ENCODE measurements at regions not wholly inside any gene's neighbourhood (a gene's known extent, or its start where the extent isn't known, plus 50 kb on each side); places are given as distances from the start of the nearest gene placed in this dataset.

DNA sequence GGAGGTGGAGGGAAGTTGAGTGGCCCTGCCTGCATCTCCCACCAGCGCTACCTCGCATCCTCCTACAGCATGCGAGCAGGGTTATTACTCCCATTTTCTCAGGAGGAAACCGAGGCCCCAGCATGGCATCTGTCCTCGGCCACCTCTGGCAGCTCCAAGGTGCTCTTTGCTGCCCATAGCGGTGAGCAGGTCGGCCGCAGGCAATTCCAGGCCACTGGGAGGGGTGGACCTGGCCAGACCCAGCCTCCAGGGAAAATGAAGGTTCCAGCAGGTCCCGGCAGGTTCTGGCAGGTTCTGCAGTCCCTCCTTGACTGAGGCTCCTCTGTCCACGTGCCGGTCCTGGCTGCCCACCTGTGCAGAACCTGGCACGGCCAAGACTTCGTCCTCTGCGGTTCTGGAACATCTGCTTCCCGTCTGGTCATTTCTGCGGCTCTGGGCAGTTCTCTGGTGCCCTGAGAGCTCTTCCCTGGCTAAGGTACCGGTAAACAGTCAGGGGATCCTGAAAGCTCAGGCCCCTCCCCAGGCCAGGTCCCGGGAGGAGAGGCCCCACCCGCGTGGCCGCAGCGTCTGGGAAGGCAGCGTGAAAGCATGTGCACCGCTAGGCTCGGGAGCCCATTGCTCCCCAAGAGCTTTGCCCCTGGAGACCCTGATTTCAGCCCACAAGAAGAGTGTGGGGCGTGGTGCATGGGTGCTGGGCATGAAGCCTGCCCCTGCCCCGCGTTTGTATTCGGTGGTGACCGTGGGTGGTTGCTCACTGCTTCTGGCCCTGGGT lies 112.0 kb upstream of the ADRA2C start (continued):
- TF ChIP-seq, protein P1, sequence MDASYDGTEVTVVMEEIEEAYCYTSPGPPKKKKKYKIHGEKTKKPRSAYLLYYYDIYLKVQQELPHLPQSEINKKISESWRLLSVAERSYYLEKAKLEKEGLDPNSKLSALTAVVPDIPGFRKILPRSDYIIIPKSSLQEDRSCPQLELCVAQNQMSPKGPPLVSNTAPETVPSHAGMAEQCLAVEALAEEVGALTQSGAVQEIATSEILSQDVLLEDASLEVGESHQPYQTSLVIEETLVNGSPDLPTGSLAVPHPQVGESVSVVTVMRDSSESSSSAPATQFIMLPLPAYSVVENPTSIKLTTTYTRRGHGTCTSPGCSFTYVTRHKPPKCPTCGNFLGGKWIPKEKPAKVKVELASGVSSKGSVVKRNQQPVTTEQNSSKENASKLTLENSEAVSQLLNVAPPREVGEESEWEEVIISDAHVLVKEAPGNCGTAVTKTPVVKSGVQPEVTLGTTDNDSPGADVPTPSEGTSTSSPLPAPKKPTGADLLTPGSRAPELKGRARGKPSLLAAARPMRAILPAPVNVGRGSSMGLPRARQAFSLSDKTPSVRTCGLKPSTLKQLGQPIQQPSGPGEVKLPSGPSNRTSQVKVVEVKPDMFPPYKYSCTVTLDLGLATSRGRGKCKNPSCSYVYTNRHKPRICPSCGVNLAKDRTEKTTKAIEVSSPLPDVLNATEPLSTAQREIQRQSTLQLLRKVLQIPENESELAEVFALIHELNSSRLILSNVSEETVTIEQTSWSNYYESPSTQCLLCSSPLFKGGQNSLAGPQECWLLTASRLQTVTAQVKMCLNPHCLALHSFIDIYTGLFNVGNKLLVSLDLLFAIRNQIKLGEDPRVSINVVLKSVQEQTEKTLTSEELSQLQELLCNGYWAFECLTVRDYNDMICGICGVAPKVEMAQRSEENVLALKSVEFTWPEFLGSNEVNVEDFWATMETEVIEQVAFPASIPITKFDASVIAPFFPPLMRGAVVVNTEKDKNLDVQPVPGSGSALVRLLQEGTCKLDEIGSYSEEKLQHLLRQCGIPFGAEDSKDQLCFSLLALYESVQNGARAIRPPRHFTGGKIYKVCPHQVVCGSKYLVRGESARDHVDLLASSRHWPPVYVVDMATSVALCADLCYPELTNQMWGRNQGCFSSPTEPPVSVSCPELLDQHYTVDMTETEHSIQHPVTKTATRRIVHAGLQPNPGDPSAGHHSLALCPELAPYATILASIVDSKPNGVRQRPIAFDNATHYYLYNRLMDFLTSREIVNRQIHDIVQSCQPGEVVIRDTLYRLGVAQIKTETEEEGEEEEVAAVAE (CRISPR knock-in tag; IDR thresholded peaks at IDR 0.05; ENCODE audit: borderline replicate concordance), result no peak
- TF ChIP-seq ARNT (IDR thresholded peaks at IDR 0.05), result no peak
- TF ChIP-seq ZNF780A (CRISPR knock-in tag; IDR thresholded peaks at IDR 0.05), result no peak
- no peak for TF ChIP-seq ATF1 (CRISPR knock-in tag; IDR thresholded peaks at IDR 0.05)
- no peak for TF ChIP-seq MAFF (IDR thresholded peaks at IDR 0.05; ENCODE audit: low read depth, low read length)
- TF ChIP-seq, protein P2, sequence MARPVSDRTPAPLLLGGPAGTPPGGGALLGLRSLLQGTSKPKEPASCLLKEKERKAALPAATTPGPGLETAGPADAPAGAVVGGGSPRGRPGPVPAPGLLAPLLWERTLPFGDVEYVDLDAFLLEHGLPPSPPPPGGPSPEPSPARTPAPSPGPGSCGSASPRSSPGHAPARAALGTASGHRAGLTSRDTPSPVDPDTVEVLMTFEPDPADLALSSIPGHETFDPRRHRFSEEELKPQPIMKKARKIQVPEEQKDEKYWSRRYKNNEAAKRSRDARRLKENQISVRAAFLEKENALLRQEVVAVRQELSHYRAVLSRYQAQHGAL (CRISPR knock-in tag; IDR thresholded peaks at IDR 0.05; ENCODE audit: not compliant biosample characterization), result no peak
- no peak for TF ChIP-seq NFIC (IDR thresholded peaks at IDR 0.05; ENCODE audit: low read length)
- TF ChIP-seq, protein P3, sequence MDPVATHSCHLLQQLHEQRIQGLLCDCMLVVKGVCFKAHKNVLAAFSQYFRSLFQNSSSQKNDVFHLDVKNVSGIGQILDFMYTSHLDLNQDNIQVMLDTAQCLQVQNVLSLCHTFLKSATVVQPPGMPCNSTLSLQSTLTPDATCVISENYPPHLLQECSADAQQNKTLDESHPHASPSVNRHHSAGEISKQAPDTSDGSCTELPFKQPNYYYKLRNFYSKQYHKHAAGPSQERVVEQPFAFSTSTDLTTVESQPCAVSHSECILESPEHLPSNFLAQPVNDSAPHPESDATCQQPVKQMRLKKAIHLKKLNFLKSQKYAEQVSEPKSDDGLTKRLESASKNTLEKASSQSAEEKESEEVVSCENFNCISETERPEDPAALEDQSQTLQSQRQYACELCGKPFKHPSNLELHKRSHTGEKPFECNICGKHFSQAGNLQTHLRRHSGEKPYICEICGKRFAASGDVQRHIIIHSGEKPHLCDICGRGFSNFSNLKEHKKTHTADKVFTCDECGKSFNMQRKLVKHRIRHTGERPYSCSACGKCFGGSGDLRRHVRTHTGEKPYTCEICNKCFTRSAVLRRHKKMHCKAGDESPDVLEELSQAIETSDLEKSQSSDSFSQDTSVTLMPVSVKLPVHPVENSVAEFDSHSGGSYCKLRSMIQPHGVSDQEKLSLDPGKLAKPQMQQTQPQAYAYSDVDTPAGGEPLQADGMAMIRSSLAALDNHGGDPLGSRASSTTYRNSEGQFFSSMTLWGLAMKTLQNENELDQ (CRISPR knock-in tag; IDR thresholded peaks at IDR 0.05; ENCODE audit: borderline replicate concordance), result no peak
- no peak for TF ChIP-seq ZNF432 (CRISPR knock-in tag; IDR thresholded peaks at IDR 0.05; ENCODE audit: borderline replicate concordance)
- no peak for TF ChIP-seq NFE2L1 (CRISPR knock-in tag; IDR thresholded peaks at IDR 0.05; ENCODE audit: borderline replicate concordance)
- no peak for TF ChIP-seq CREM (IDR thresholded peaks at IDR 0.05)
- no peak for TF ChIP-seq CREM (CRISPR knock-in tag; IDR thresholded peaks at IDR 0.05)
- TF ChIP-seq, protein P4, sequence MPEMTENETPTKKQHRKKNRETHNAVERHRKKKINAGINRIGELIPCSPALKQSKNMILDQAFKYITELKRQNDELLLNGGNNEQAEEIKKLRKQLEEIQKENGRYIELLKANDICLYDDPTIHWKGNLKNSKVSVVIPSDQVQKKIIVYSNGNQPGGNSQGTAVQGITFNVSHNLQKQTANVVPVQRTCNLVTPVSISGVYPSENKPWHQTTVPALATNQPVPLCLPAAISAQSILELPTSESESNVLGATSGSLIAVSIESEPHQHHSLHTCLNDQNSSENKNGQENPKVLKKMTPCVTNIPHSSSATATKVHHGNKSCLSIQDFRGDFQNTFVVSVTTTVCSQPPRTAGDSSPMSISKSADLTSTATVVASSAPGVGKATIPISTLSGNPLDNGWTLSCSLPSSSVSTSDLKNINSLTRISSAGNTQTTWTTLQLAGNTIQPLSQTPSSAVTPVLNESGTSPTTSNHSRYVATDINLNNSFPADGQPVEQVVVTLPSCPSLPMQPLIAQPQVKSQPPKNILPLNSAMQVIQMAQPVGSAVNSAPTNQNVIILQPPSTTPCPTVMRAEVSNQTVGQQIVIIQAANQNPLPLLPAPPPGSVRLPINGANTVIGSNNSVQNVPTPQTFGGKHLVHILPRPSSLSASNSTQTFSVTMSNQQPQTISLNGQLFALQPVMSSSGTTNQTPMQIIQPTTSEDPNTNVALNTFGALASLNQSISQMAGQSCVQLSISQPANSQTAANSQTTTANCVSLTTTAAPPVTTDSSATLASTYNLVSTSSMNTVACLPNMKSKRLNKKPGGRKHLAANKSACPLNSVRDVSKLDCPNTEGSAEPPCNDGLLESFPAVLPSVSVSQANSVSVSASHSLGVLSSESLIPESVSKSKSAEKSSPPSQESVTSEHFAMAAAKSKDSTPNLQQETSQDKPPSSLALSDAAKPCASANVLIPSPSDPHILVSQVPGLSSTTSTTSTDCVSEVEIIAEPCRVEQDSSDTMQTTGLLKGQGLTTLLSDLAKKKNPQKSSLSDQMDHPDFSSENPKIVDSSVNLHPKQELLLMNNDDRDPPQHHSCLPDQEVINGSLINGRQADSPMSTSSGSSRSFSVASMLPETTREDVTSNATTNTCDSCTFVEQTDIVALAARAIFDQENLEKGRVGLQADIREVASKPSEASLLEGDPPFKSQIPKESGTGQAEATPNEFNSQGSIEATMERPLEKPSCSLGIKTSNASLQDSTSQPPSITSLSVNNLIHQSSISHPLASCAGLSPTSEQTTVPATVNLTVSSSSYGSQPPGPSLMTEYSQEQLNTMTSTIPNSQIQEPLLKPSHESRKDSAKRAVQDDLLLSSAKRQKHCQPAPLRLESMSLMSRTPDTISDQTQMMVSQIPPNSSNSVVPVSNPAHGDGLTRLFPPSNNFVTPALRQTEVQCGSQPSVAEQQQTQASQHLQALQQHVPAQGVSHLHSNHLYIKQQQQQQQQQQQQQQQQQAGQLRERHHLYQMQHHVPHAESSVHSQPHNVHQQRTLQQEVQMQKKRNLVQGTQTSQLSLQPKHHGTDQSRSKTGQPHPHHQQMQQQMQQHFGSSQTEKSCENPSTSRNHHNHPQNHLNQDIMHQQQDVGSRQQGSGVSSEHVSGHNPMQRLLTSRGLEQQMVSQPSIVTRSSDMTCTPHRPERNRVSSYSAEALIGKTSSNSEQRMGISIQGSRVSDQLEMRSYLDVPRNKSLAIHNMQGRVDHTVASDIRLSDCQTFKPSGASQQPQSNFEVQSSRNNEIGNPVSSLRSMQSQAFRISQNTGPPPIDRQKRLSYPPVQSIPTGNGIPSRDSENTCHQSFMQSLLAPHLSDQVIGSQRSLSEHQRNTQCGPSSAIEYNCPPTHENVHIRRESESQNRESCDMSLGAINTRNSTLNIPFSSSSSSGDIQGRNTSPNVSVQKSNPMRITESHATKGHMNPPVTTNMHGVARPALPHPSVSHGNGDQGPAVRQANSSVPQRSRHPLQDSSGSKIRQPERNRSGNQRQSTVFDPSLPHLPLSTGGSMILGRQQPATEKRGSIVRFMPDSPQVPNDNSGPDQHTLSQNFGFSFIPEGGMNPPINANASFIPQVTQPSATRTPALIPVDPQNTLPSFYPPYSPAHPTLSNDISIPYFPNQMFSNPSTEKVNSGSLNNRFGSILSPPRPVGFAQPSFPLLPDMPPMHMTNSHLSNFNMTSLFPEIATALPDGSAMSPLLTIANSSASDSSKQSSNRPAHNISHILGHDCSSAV (CRISPR knock-in tag; IDR thresholded peaks at IDR 0.05; ENCODE audit: borderline replicate concordance), result no peak
